Epidermal melanocyte (primary cell): ENCODE measurements at regions not wholly inside any gene's neighbourhood (a gene's known extent, or its start where the extent isn't known, plus 50 kb on each side); places are given as distances from the start of the nearest gene placed in this dataset.

Experiments used
- DNase-seq: peaks from one replicate; pipeline ENCODE4 v3.0.0; 2011; ENCODE audit warnings: low spot score; ENCODE audit not compliant: insufficient read length

GRCh38 chr1:234989479-234990327 lies 138.9 kb downstream of the TOMM20 start:
- DNase-seq: no peak

- no peak for DNase-seq
Measured at GRCh38 chr1:234989019-234989418, 139.6 kb downstream of the TOMM20 start.

- no peak for DNase-seq
Measured at GRCh38 chr1:234988536-234988935, 140.1 kb downstream of the TOMM20 start.

- DNase-seq: no peak
Measured at GRCh38 chr1:234988155-234988517, 140.5 kb downstream of the TOMM20 start.

GRCh38 chr1:234987415-234988154 lies 141.1 kb downstream of the TOMM20 start:
- DNase-seq: peak; percentile 28

- no peak for DNase-seq
Measured at GRCh38 chr1:234986750-234987414, 141.8 kb downstream of the TOMM20 start.

- DNase-seq: no peak
Measured at GRCh38 chr1:234985516-234986294, 142.9 kb downstream of the TOMM20 start.

GRCh38 chr1:234985007-234985370 lies 143.6 kb downstream of the TOMM20 start:
- DNase-seq: no peak

- DNase-seq: no peak
Measured at GRCh38 chr1:234983564-234984238, 144.9 kb downstream of the TOMM20 start.

GRCh38 chr1:234981758-234982157 lies 146.9 kb downstream of the TOMM20 start:
- no peak for DNase-seq

GRCh38 chr1:234980645-234981396 lies 147.8 kb downstream of the TOMM20 start:
- no peak for DNase-seq

GRCh38 chr1:234980291-234980644 lies 148.4 kb downstream of the TOMM20 start:
- no peak for DNase-seq

GRCh38 chr1:234979296-234980279 lies 149.0 kb downstream of the TOMM20 start:
- no peak for DNase-seq

- DNase-seq: no peak
Measured at GRCh38 chr1:234978397-234979295, 150.0 kb downstream of the TOMM20 start.

- DNase-seq: no peak
Measured at GRCh38 chr1:234977875-234978396, 150.7 kb downstream of the TOMM20 start.

- DNase-seq: no peak
Measured at GRCh38 chr1:234976861-234977680, 151.6 kb downstream of the TOMM20 start.
